ENCODE measurements at regions not wholly inside any gene's neighbourhood (a gene's known extent, or its start where the extent isn't known, plus 50 kb on each side); places are given as distances from the start of the nearest gene placed in this dataset.

DNA sequence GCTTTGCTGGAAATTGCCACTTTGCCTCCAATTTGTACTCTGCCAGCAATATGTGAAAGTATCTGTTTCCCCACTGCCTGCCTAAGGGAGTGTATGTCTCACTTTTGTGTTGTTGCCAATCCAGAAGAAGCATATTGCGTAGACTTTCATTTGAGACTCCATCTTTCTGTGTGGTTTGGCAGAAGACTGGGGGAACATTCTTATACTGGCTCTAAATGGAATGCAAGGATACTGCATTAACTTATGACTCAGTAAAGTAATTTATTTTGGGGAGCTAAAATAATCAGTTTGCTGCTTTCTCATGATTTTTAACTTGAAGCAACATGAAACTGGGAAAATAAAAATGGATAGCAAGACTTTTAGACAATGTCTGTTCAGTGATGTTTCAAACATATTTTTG is 107.7 kb upstream of the TMPRSS2 start:
- ChIA-PET POLR2A (interaction anchor here (0.5 to 0.6 kb wide), 2 partner anchors 118 to 294 kb away, joined by 3 read pairs; no protein-coding TSS in a partner anchor), CTCF (ENCODE audit: unreplicated experiment) (interaction anchor here (0.5 kb wide), 1 partner anchor 78 kb away, joined by 3 read pairs; no protein-coding TSS in a partner anchor)
- intact Hi-C loops (cut with micrococcal nuclease; ENCODE audit: unreplicated experiment): loop anchor here (10.0 kb wide), 1 partner anchor 349 kb away; no protein-coding TSS in a partner anchor
- Histone ChIP-seq H3K27ac (ENCODE audit: low read depth, low read length, poor library complexity, severe bottlenecking) (no peak overlapping the region), H3K9me2 (ENCODE audit: insufficient read depth, low read length) (no peaks in the 10 kb centered on the region), H3K4me2 (ENCODE audit: low read length) (no peak overlapping the region), H2AFZ (ENCODE audit: low read length) (no peak overlapping the region), H3K36me3 (ENCODE audit: insufficient read depth, low read length) (no peaks in the 10 kb centered on the region), H3K4me3 (ENCODE audit: low read depth, low read length, poor library complexity, severe bottlenecking) (no peak overlapping the region), H4K20me1 (ENCODE audit: insufficient read depth, low read length) (no peaks in the 10 kb centered on the region), H3K4me1 (ENCODE audit: insufficient read depth, low read length, poor library complexity, severe bottlenecking) (peaks cover 8% of the 10 kb centered on the region), H3K9me3 (ENCODE audit: low read length) (no peaks in the 10 kb centered on the region), H3K79me2 (ENCODE audit: insufficient read depth, low read depth, low read length) (no peaks in the 10 kb centered on the region)
- TF ChIP-seq CTCF (conservative IDR thresholded peaks at IDR 0.05; ENCODE audit: low read length) (no peak), EZH2phosphoT487 (IDR thresholded peaks at IDR 0.05; ENCODE audit: borderline replicate concordance, low read depth, low read length) (no peak)
- BruUV-seq (replicated peaks): no TSS peak
- no peak for DNase-seq (ENCODE audit: low spot score)

GRCh38 chr21:41614511-41614910 is 106.6 kb upstream of the TMPRSS2 start:
- no peak for DNase-seq (ENCODE audit: low spot score)
- CTCF ChIA-PET (ENCODE audit: unreplicated experiment): no interaction called here
- intact Hi-C loops (cut with micrococcal nuclease; ENCODE audit: unreplicated experiment): loop anchor here (5.0 to 10.0 kb wide), 2 partner anchors 350 to 503 kb away; no protein-coding TSS in a partner anchor

More at GRCh38 chr21:41614511-41614910, 106.6 kb upstream of the TMPRSS2 start:
- Histone ChIP-seq H3K4me3 (ENCODE audit: low read depth, low read length, poor library complexity, severe bottlenecking) (no peak overlapping the region), H4K20me1 (ENCODE audit: insufficient read depth, low read length) (no peaks in the 10 kb centered on the region), H3K9me3 (ENCODE audit: low read length) (no peaks in the 10 kb centered on the region), H3K36me3 (ENCODE audit: insufficient read depth, low read length) (no peaks in the 10 kb centered on the region), H3K4me1 (ENCODE audit: insufficient read depth, low read length, poor library complexity, severe bottlenecking) (peaks cover 8% of the 10 kb centered on the region), H3K9me2 (ENCODE audit: insufficient read depth, low read length) (no peaks in the 10 kb centered on the region), H3K27ac (ENCODE audit: low read depth, low read length, poor library complexity, severe bottlenecking) (no peak overlapping the region), H2AFZ (ENCODE audit: low read length) (no peak overlapping the region), H3K4me2 (ENCODE audit: low read length) (no peak overlapping the region), H3K79me2 (ENCODE audit: insufficient read depth, low read depth, low read length) (no peaks in the 10 kb centered on the region)
- BruUV-seq (replicated peaks): no TSS peak
- POLR2A ChIA-PET: no interaction called here
- TF ChIP-seq EZH2phosphoT487 (IDR thresholded peaks at IDR 0.05; ENCODE audit: borderline replicate concordance, low read depth, low read length): no peak
- TF ChIP-seq CTCF (conservative IDR thresholded peaks at IDR 0.05; ENCODE audit: low read length): no peak
